MM.1S (cell line): ENCODE measurements at regions not wholly inside any gene's neighbourhood (a gene's known extent, or its start where the extent isn't known, plus 50 kb on each side); places are given as distances from the start of the nearest gene placed in this dataset.
"Not testable (repeated sequence)": the region's sequence is repeated elsewhere in the genome, so short reads cannot be mapped to it uniquely, and the experiment has no call there.

Experiments
- DNase-seq: peaks from one replicate; pipeline ENCODE4 v3.0.0-alpha.2; 2015
- H2AFZ ChIP-seq: fragments of 300-600 bp; sonication (generic); 2 replicates; pipeline ENCODE4 v1.6.0; 2016; ENCODE audit warnings: antibody characterized with exemption, low read length
- H3F3A ChIP-seq: fragments of 300-600 bp; sonication (generic); 2 replicates; pipeline ENCODE4 v1.6.1; 2016; ENCODE audit warnings: mild to moderate bottlenecking, antibody characterized with exemption, low read length, moderate library complexity, mixed read lengths; ENCODE audit not compliant: insufficient read depth
- H3K27ac ChIP-seq: fragments of 300-600 bp; sonication (generic); 2 replicates; pipeline ENCODE4 v1.5.1; 2016; ENCODE audit warnings: mild to moderate bottlenecking, low read length
- H3K27me3 ChIP-seq: fragments of 300-600 bp; sonication (generic); replicated peaks from 2 replicates; pipeline ENCODE4 v1.6.0; 2016; ENCODE audit warnings: low read length; ENCODE audit not compliant: insufficient read depth
- H3K36me3 ChIP-seq: fragments of 300-600 bp; sonication (generic); replicated peaks from 2 replicates; pipeline ENCODE4 v1.6.1; 2016; ENCODE audit warnings: mild to moderate bottlenecking, low read length, mixed read lengths; ENCODE audit not compliant: insufficient read depth
- H3K4me1 ChIP-seq: fragments of 300-600 bp; sonication (generic); 2 replicates; pipeline ENCODE4 v1.6.1; 2016; ENCODE audit warnings: low read length, mixed read lengths
- H3K4me2 ChIP-seq: fragments of 300-600 bp; sonication (generic); 2 replicates; pipeline ENCODE4 v1.6.0; 2016; ENCODE audit warnings: low read depth, low read length
- H3K4me3 ChIP-seq: fragments of 300-600 bp; sonication (generic); 2 replicates; pipeline ENCODE4 v1.5.1; 2016; ENCODE audit warnings: low read length, mixed read lengths
- H3K79me2 ChIP-seq: fragments of 300-600 bp; sonication (generic); 2 replicates; pipeline ENCODE4 v1.6.1; 2016; ENCODE audit warnings: mixed run types, low read length, mixed read lengths
- H3K9ac ChIP-seq: fragments of 300-600 bp; sonication (generic); 2 replicates; pipeline ENCODE4 v1.6.1; 2016; ENCODE audit warnings: low read length, mixed read lengths
- H3K9me2 ChIP-seq: fragments of 300-600 bp; sonication (generic); replicated peaks from 2 replicates; pipeline ENCODE4 v1.6.1; 2016; ENCODE audit warnings: mild to moderate bottlenecking, low read length, mixed read lengths; ENCODE audit not compliant: insufficient read depth
- H3K9me3 ChIP-seq: fragments of 300-600 bp; sonication (generic); replicated peaks from 2 replicates; pipeline ENCODE4 v1.6.1; 2016; ENCODE audit warnings: mild to moderate bottlenecking, low read length, mixed read lengths; ENCODE audit not compliant: insufficient read depth
- H4K20me1 ChIP-seq: fragments of 300-600 bp; sonication (generic); 2 replicates; pipeline ENCODE4 v1.6.1; 2016; ENCODE audit warnings: mild to moderate bottlenecking, low read length, moderate library complexity, mixed read lengths; ENCODE audit not compliant: insufficient read depth
- EZH2 ChIP-seq: fragments of 300-600 bp; sonication (generic); optimal IDR thresholded peaks from 2 replicates; pipeline ENCODE3; 2017; ENCODE audit warnings: low read depth, mild to moderate bottlenecking, antibody characterized with exemption, low read length, mixed read lengths
- EZH2phosphoT487 ChIP-seq: fragments of 300-600 bp; sonication (generic); IDR thresholded peaks from 2 replicates; pipeline ENCODE4 v1.6.1; 2018; ENCODE audit warnings: antibody characterized with exemption, low read length
- TF ChIP-seq, protein P1 (sequence below): fragments of 300-600 bp; sonication (generic); IDR thresholded peaks from 2 replicates; pipeline ENCODE4 v1.5.1; 2016; ENCODE audit warnings: antibody characterized with exemption, low read length, mixed read lengths

DNA sequence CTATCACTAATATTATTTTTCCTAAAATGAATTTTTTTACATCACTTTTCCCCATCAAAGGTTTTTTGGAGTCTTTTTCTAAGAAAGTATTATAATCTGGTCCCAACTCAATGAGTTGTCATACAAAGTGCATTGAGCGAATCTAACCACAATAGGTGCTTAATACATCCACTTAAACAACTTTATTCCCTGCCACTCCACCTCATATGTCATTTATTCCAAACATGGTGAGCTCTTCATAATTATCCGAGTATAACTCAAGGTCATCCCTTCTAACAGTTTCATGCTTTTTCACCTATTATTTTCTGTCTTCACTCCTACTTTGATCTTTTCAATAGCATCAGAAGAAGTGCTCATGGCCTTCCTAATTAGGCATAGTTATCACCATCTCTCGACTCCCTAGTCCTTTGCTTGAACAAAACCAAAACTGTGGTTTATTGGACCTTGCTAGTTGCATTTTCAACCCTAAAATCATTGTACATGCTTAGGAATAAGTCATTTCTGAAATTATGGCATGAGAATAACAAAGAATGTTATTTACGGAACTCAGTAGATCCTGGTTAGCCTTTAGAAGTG is 754.7 kb upstream of the CTNND2 start:
- Histone ChIP-seq H3K9ac (no peak overlapping the region), H3K27ac (peak overlapping the region; percentile 60; the same call in 1 of the 2 replicates), H3K36me3 (no peaks in the 10 kb centered on the region), H3K27me3 (no peaks in the 10 kb centered on the region), H3K9me2 (no peaks in the 10 kb centered on the region), H3K9me3 (no peaks in the 10 kb centered on the region), H3F3A (peaks cover 15% of the 10 kb centered on the region), H3K79me2 (no peaks in the 10 kb centered on the region), H3K4me2 (peak overlapping the region; percentile 19; the same call in 1 of the 2 replicates), H3K4me3 (no peak overlapping the region), H2AFZ (no peak overlapping the region), H4K20me1 (no peaks in the 10 kb centered on the region), H3K4me1 (peaks cover 21% of the 10 kb centered on the region)
- peak; percentile 11 for DNase-seq
- TF ChIP-seq EZH2phosphoT487 (no peak), EZH2 (no peak)
- TF ChIP-seq, protein P1, sequence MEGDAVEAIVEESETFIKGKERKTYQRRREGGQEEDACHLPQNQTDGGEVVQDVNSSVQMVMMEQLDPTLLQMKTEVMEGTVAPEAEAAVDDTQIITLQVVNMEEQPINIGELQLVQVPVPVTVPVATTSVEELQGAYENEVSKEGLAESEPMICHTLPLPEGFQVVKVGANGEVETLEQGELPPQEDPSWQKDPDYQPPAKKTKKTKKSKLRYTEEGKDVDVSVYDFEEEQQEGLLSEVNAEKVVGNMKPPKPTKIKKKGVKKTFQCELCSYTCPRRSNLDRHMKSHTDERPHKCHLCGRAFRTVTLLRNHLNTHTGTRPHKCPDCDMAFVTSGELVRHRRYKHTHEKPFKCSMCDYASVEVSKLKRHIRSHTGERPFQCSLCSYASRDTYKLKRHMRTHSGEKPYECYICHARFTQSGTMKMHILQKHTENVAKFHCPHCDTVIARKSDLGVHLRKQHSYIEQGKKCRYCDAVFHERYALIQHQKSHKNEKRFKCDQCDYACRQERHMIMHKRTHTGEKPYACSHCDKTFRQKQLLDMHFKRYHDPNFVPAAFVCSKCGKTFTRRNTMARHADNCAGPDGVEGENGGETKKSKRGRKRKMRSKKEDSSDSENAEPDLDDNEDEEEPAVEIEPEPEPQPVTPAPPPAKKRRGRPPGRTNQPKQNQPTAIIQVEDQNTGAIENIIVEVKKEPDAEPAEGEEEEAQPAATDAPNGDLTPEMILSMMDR: no peak

DNA sequence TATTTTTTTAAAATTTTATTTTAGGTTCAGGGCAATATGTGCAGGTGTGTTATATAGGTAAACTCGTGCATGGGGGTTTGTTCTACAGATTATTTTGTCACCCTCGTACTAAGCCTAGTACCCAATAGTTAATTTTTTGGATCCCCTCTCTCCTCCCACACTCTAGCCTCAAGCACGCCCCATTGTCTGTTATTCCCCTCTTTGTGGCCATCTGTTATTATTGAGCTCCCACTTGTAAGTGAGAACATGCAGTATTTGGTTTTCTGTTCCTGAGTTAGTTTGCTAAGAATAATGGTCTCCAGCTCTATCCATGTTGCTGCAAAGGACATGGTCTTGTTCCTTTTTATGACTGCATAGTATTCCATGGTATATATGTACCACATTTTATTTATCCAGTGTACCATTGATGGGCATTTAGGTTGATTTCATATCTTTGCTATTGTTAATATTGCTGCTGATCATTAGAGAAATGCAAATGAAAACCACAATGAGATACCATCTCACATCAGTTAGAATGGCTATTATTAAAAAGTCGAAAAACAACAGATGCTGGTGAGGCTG is 753.7 kb upstream of the CTNND2 start:
- H3K9me2 ChIP-seq, DNase-seq, H3K9me3 ChIP-seq, H3K9ac ChIP-seq, H3K36me3 ChIP-seq, H3K27me3 ChIP-seq, H4K20me1 ChIP-seq, H3K27ac ChIP-seq, H3K4me2 ChIP-seq, H2AFZ ChIP-seq, H3K79me2 ChIP-seq, H3K4me3 ChIP-seq: not testable (repeated sequence)
- peaks cover 21% of the 10 kb centered on the region for H3K4me1 ChIP-seq
- peaks cover 15% of the 10 kb centered on the region for H3F3A ChIP-seq

DNA sequence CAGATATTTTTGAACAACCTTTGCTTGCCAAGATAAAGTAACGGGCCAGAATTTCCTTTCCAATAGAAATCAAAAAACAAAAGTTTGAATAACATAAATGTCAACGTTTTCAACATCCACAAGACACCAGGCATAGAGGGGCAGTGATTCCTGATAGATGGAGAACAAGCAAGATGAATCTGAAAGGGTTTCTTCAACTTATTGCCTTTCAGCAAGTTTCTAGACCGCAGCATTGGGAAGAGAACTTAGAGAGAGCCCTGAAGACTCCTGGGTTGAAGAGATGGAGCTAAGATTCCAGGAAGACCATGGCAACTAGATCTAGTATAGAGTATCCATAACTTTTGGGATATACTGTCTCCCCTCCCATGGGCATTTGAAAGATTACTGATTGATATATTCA is 751.4 kb upstream of the CTNND2 start:
- H3K9me2 ChIP-seq: no peaks in the 10 kb centered on the region
- DNase-seq: no peak
- H3K9ac ChIP-seq: no peak overlapping the region
- H3K4me1 ChIP-seq: peaks cover 21% of the 10 kb centered on the region
- peaks cover 15% of the 10 kb centered on the region for H3F3A ChIP-seq
- H3K27me3 ChIP-seq: no peaks in the 10 kb centered on the region
- no peaks in the 10 kb centered on the region for H3K36me3 ChIP-seq
- H3K4me3 ChIP-seq: no peak overlapping the region
- H3K4me2 ChIP-seq: no peak overlapping the region
- H3K79me2 ChIP-seq: no peaks in the 10 kb centered on the region
- no peaks in the 10 kb centered on the region for H4K20me1 ChIP-seq
- TF ChIP-seq EZH2: no peak
- TF ChIP-seq, protein P1: no peak
- no peak for TF ChIP-seq EZH2phosphoT487
- no peaks in the 10 kb centered on the region for H3K9me3 ChIP-seq
- H3K27ac ChIP-seq: no peak overlapping the region
- H2AFZ ChIP-seq: no peak overlapping the region

DNA sequence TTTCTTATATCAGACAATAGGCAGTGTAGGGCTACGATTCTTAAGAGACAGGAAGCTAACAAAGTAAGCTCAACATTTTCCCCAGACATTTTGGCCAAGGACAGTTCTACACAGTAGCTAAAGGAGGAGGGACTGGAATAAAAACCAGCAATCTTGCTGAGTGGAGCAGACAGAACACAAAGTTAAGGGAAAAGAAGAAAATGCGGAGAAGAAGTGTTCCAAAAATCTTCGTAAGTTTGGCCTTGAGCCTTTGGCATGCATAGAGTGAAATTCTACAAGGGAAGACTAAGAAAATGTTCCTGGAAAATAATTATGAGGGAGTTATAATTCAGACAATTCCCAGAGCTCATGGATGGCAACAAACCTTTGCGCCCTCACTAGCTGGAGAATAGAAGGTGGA is 748.0 kb upstream of the CTNND2 start:
- no peaks in the 10 kb centered on the region for H3K27me3 ChIP-seq
- DNase-seq: no peak
- no peaks in the 10 kb centered on the region for H3K79me2 ChIP-seq
- H3K36me3 ChIP-seq: no peaks in the 10 kb centered on the region
- H4K20me1 ChIP-seq: no peaks in the 10 kb centered on the region
- TF ChIP-seq, protein P1: no peak
- no peak for TF ChIP-seq EZH2
- TF ChIP-seq EZH2phosphoT487: no peak
- no peak overlapping the region for H3K4me3 ChIP-seq
- no peaks in the 10 kb centered on the region for H3K9me2 ChIP-seq
- H3K4me1 ChIP-seq: no peaks in the 10 kb centered on the region
- no peaks in the 10 kb centered on the region for H3F3A ChIP-seq
- no peak overlapping the region for H2AFZ ChIP-seq
- no peaks in the 10 kb centered on the region for H3K9me3 ChIP-seq
- no peak overlapping the region for H3K9ac ChIP-seq
- H3K4me2 ChIP-seq: no peak overlapping the region
- H3K27ac ChIP-seq: no peak overlapping the region
